H9 (cell line): ENCODE measurements at regions not wholly inside any gene's neighbourhood (a gene's known extent, or its start where the extent isn't known, plus 50 kb on each side); places are given as distances from the start of the nearest gene placed in this dataset.

ENCODE experiments used
- DNase-seq: peaks from one replicate; pipeline ENCODE4 v3.0.0-alpha.2; 2017
- H2AFZ ChIP-seq: one replicate; pipeline ENCODE4 v1.6.1; 2013; ENCODE audit warnings: mild to moderate bottlenecking, low read length, control low read depth, moderate library complexity
- H2AK5ac ChIP-seq: 2 replicates; pipeline ENCODE4 v1.6.1; 2013; ENCODE audit warnings: low read length, control low read depth, mixed read lengths; ENCODE audit not compliant: insufficient read length
- H2BK120ac ChIP-seq: one replicate; pipeline ENCODE4 v1.6.1; 2013; ENCODE audit warnings: low read depth, mild to moderate bottlenecking, low read length, control low read depth, inconsistent platforms; ENCODE audit not compliant: poor library complexity, severe bottlenecking
- H2BK12ac ChIP-seq: 2 replicates; pipeline ENCODE4 v1.6.1; 2013; ENCODE audit warnings: low read length, control low read depth, mixed read lengths, low read depth; ENCODE audit not compliant: insufficient read length
- H2BK15ac ChIP-seq: 2 replicates; pipeline ENCODE4 v1.6.1; 2013; ENCODE audit warnings: low read depth, low read length, control low read depth
- H2BK20ac ChIP-seq: one replicate; pipeline ENCODE4 v1.6.1; 2013; ENCODE audit warnings: low read depth, mild to moderate bottlenecking, low read length, control low read depth, inconsistent platforms; ENCODE audit not compliant: poor library complexity, severe bottlenecking
- H2BK5ac ChIP-seq: 2 replicates; pipeline ENCODE4 v1.6.1; 2013; ENCODE audit warnings: low read length, control low read depth, mixed read lengths; ENCODE audit not compliant: insufficient read length
- H3K14ac ChIP-seq: 2 replicates; pipeline ENCODE4 v1.6.1; 2013; ENCODE audit warnings: low read length, control low read depth; ENCODE audit not compliant: insufficient read depth
- H3K18ac ChIP-seq: 2 replicates; pipeline ENCODE4 v1.6.1; 2013; ENCODE audit warnings: low read depth, mild to moderate bottlenecking, mixed read lengths, low read length, control low read depth; ENCODE audit not compliant: insufficient read length
- H3K23ac ChIP-seq: 2 replicates; pipeline ENCODE4 v1.6.1; 2013; ENCODE audit warnings: low read length, control low read depth, mixed read lengths, low read depth; ENCODE audit not compliant: insufficient read length
- H3K23me2 ChIP-seq: 2 replicates; pipeline ENCODE4 v1.6.1; 2013; ENCODE audit warnings: low read depth, mild to moderate bottlenecking, mixed read lengths, low read length, control low read depth; ENCODE audit not compliant: insufficient read length, poor library complexity, severe bottlenecking
- H3K27ac ChIP-seq: 2 replicates; pipeline ENCODE4 v1.5.1; 2013; ENCODE audit warnings: low read length, control low read depth, mixed read lengths, low read depth; ENCODE audit not compliant: insufficient read length
- H3K27me3 ChIP-seq: 2 replicates; pipeline ENCODE4 v1.6.1; 2013; ENCODE audit warnings: low read length, control low read depth, inconsistent platforms; ENCODE audit not compliant: insufficient read depth
- H3K4ac ChIP-seq: 2 replicates; pipeline ENCODE4 v1.6.1; 2013; ENCODE audit warnings: low read depth, mild to moderate bottlenecking, control low read depth, inconsistent platforms, low read length, moderate library complexity
- H3K4me1 ChIP-seq: 2 replicates; pipeline ENCODE4 v1.6.1; 2013; ENCODE audit warnings: low read length, control low read depth, inconsistent platforms; ENCODE audit not compliant: insufficient read depth
- H3K4me2 ChIP-seq: 2 replicates; pipeline ENCODE4 v1.6.1; 2013; ENCODE audit warnings: low read length, control low read depth, mixed read lengths; ENCODE audit not compliant: insufficient read length, insufficient read depth
- H3K56ac ChIP-seq: 2 replicates; pipeline ENCODE4 v1.6.1; 2013; ENCODE audit warnings: low read depth, mild to moderate bottlenecking, mixed read lengths, low read length, control low read depth; ENCODE audit not compliant: insufficient read length
- H3K79me1 ChIP-seq: 2 replicates; pipeline ENCODE4 v1.6.1; 2013; ENCODE audit warnings: low read depth, mild to moderate bottlenecking, moderate library complexity, low read length, control low read depth, inconsistent platforms; ENCODE audit not compliant: insufficient read depth, poor library complexity, severe bottlenecking
- H3K79me2 ChIP-seq: 2 replicates; pipeline ENCODE4 v1.6.1; 2013; ENCODE audit warnings: low read length, control low read depth, inconsistent platforms; ENCODE audit not compliant: insufficient read depth
- H3K9ac ChIP-seq: 2 replicates; pipeline ENCODE4 v1.6.1; 2013; ENCODE audit warnings: low read length, control low read depth, mixed read lengths; ENCODE audit not compliant: insufficient read length; ENCODE audit errors: extremely low read depth
- H3K9me3 ChIP-seq: one replicate; pipeline ENCODE4 v1.6.1; 2013; ENCODE audit warnings: low read depth, low read length, inconsistent platforms; ENCODE audit not compliant: control insufficient read depth
- H3T11ph ChIP-seq: one replicate; pipeline ENCODE4 v1.6.1; 2013; ENCODE audit warnings: mild to moderate bottlenecking, low read length, control low read depth, inconsistent platforms
- H4K20me1 ChIP-seq: one replicate; pipeline ENCODE4 v1.6.1; 2013; ENCODE audit not compliant: control insufficient read depth, insufficient read length, insufficient read depth
- H4K5ac ChIP-seq: 2 replicates; pipeline ENCODE4 v1.6.1; 2013; ENCODE audit warnings: low read depth, mild to moderate bottlenecking, mixed read lengths, low read length, control low read depth; ENCODE audit not compliant: insufficient read length
- H4K8ac ChIP-seq: replicated peaks from 2 replicates; pipeline ENCODE4 v1.6.1; 2013; ENCODE audit warnings: low read length, control low read depth, mixed read lengths, low read depth; ENCODE audit not compliant: insufficient read length
- H4K91ac ChIP-seq: 2 replicates; pipeline ENCODE4 v1.6.1; 2013; ENCODE audit warnings: low read depth, mild to moderate bottlenecking, moderate library complexity, mixed read lengths, low read length, control low read depth; ENCODE audit not compliant: insufficient read length
- H3K27ac Mint-ChIP-seq, 3 experiments: 2 replicates in 2 of 3; 3 replicates in 1 of 3; pipeline ENCODE4 v1.8.0; 2020 to 2021; ENCODE audit warnings: mixed read lengths in 3 of 3, mild to moderate bottlenecking in 1 of 3, moderate library complexity in 1 of 3
- H3K27me3 Mint-ChIP-seq: 2 replicates; pipeline ENCODE4 v1.8.0; 2021; ENCODE audit warnings: low read depth, mild to moderate bottlenecking, moderate library complexity, mixed read lengths
- H3K36me3 Mint-ChIP-seq, 3 experiments: 2 replicates in 2 of 3; 3 replicates in 1 of 3; pipeline ENCODE4 v1.8.0; 2020 to 2021; ENCODE audit warnings: low read depth in 3 of 3, mixed read lengths in 3 of 3; ENCODE audit not compliant: insufficient read depth in 1 of 3
- H3K4me1 Mint-ChIP-seq, 2 experiments: 2 replicates each; pipeline ENCODE4 v1.8.0; 2020; ENCODE audit warnings: mixed read lengths in 2 of 2
- H3K4me3 Mint-ChIP-seq, 2 experiments: 2 replicates in 1 of 2; 3 replicates in 1 of 2; pipeline ENCODE4 v1.8.0; 2020 to 2021; ENCODE audit warnings: mild to moderate bottlenecking in 2 of 2, mixed read lengths in 2 of 2, moderate library complexity in 1 of 2
- H3K9me3 Mint-ChIP-seq, 2 experiments: 2 replicates in 1 of 2; 3 replicates in 1 of 2; pipeline ENCODE4 v1.8.0; 2020; ENCODE audit warnings: mild to moderate bottlenecking in 2 of 2, mixed read lengths in 2 of 2, moderate library complexity in 1 of 2
- TF ChIP-seq, protein P1 (sequence below): fragments of 200-600 bp; sonication (generic); conservative IDR thresholded peaks from 3 replicates; pipeline ENCODE4 v1.8.0; 2021; ENCODE audit warnings: antibody characterized with exemption, mild to moderate bottlenecking

DNA sequence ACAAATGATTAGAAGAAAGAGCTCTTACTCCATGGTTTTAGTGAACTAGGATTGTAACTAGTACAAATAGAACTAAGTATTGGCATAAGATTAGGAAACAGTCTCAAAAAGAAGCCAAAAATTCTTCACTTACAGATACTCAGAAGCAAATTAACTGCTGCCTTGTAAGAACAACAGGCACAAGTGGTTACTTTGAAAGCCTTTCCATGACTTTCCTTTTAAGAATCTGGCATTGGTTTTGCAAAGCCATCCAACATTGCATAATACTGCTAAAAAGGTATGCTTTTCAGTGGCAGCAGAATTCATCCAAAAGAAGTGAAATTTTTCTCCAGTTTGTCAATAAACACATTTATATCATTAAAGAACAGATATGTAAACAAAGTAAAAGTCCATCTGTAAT is 126.8 kb upstream of the ODAD2 start:
- Mint-ChIP-seq H3K36me3 (peaks cover 0 to 10% (median 8%) of the 10 kb centered on the region in 3 experiments; a peak in 6 of 7 replicates), H3K27ac (no peak overlapping the region), H3K9me3 (peaks cover 8 to 10% of the 10 kb centered on the region in 2 experiments), H3K4me3 (no peak overlapping the region), H3K4me1 (peaks cover 2 to 5% of the 10 kb centered on the region in 2 experiments; a peak in 2 of 4 replicates), H3K27me3 (no peaks in the 10 kb centered on the region)
- Histone ChIP-seq H4K8ac (no peak overlapping the region), H3K79me1 (no peaks in the 10 kb centered on the region), H3K4ac (no peak overlapping the region), H3K23ac (no peak overlapping the region), H3K79me2 (no peaks in the 10 kb centered on the region), H2BK120ac (no peak overlapping the region), H2BK15ac (no peak overlapping the region), H2AFZ (no peak overlapping the region), H4K20me1 (no peaks in the 10 kb centered on the region), H3K9ac (no peak overlapping the region), H3K4me2 (no peak overlapping the region), H3K18ac (no peak overlapping the region), H3K56ac (no peak overlapping the region), H3K23me2 (no peaks in the 10 kb centered on the region), H4K5ac (no peak overlapping the region), H3K4me1 (no peaks in the 10 kb centered on the region; the same call in 1 of the 2 replicates), H2BK5ac (no peak overlapping the region), H3K27ac (no peak overlapping the region), H3K27me3 (no peaks in the 10 kb centered on the region), H2BK12ac (no peak overlapping the region), H3K14ac (no peak overlapping the region), H3T11ph (no peak overlapping the region), H2AK5ac (no peak overlapping the region), H2BK20ac (no peak overlapping the region), H3K9me3 (no peaks in the 10 kb centered on the region), H4K91ac (no peak overlapping the region)
- TF ChIP-seq, protein P1, sequence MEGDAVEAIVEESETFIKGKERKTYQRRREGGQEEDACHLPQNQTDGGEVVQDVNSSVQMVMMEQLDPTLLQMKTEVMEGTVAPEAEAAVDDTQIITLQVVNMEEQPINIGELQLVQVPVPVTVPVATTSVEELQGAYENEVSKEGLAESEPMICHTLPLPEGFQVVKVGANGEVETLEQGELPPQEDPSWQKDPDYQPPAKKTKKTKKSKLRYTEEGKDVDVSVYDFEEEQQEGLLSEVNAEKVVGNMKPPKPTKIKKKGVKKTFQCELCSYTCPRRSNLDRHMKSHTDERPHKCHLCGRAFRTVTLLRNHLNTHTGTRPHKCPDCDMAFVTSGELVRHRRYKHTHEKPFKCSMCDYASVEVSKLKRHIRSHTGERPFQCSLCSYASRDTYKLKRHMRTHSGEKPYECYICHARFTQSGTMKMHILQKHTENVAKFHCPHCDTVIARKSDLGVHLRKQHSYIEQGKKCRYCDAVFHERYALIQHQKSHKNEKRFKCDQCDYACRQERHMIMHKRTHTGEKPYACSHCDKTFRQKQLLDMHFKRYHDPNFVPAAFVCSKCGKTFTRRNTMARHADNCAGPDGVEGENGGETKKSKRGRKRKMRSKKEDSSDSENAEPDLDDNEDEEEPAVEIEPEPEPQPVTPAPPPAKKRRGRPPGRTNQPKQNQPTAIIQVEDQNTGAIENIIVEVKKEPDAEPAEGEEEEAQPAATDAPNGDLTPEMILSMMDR, result no peak
- DNase-seq, result no peak
